ENCODE measurements at regions not wholly inside any gene's neighbourhood (a gene's known extent, or its start where the extent isn't known, plus 50 kb on each side); places are given as distances from the start of the nearest gene placed in this dataset.

GRCh38 chr12:105698075-105698474, 367.6 kb downstream of the C12orf75 start:
- TF ChIP-seq KLF16 (CRISPR knock-in tag; IDR thresholded peaks at IDR 0.05), result no peak
- TF ChIP-seq MXD1 (CRISPR knock-in tag; IDR thresholded peaks at IDR 0.05), result no peak
- no peak for TF ChIP-seq POLR2A (IDR thresholded peaks at IDR 0.05; ENCODE audit: insufficient read depth in 1 of 2, low read depth in 2 of 2, low read length in 2 of 2)
- TF ChIP-seq CTCF (CRISPR knock-in tag; IDR thresholded peaks at IDR 0.05), result no peak
- TF ChIP-seq CREB1 (IDR thresholded peaks at IDR 0.05), result no peak
- no peak for TF ChIP-seq CREB1 (CRISPR knock-in tag; IDR thresholded peaks at IDR 0.05)
- no peak for TF ChIP-seq ESRRA (CRISPR knock-in tag; IDR thresholded peaks at IDR 0.05; ENCODE audit: low read depth)
- no peak for TF ChIP-seq FIP1L1 (IDR thresholded peaks at IDR 0.05; ENCODE audit: borderline replicate concordance, insufficient read depth, low read depth, low read length)
- no peak for TF ChIP-seq MLX (CRISPR knock-in tag; IDR thresholded peaks at IDR 0.05)
- TF ChIP-seq ZNF768 (CRISPR knock-in tag; IDR thresholded peaks at IDR 0.05), result no peak
- TF ChIP-seq SETDB1 (CRISPR knock-in tag; IDR thresholded peaks at IDR 0.05; ENCODE audit: borderline replicate concordance), result no peak
- no peak for TF ChIP-seq ETV6 (CRISPR knock-in tag; conservative IDR thresholded peaks at IDR 0.05)
- no peak for TF ChIP-seq TEAD3 (CRISPR knock-in tag; optimal IDR thresholded peaks at IDR 0.05; ENCODE audit: borderline replicate concordance)
- TF ChIP-seq NFKB2 (CRISPR knock-in tag; IDR thresholded peaks at IDR 0.05; ENCODE audit: borderline replicate concordance), result no peak
- TF ChIP-seq JUN (CRISPR knock-in tag; IDR thresholded peaks at IDR 0.05), result no peak
